PFSK-1 (cell line): ENCODE measurements at regions not wholly inside any gene's neighbourhood (a gene's known extent, or its start where the extent isn't known, plus 50 kb on each side); places are given as distances from the start of the nearest gene placed in this dataset.

Experiments
- FOXP2 ChIP-seq: optimal IDR thresholded peaks from 2 replicates; pipeline ENCODE3; 2011; ENCODE audit warnings: borderline replicate concordance, control low read depth, inconsistent platforms; ENCODE audit not compliant: insufficient read depth; ENCODE audit errors: extremely low read length, extremely low read depth
- POLR2AphosphoS5 ChIP-seq: IDR thresholded peaks from 2 replicates; pipeline ENCODE4 v1.6.1; 2012; ENCODE audit warnings: low read depth, mild to moderate bottlenecking, control low read depth, low read length, moderate library complexity
- REST ChIP-seq, 2 experiments: IDR thresholded peaks; 2 replicates each; pipeline versions ENCODE4 v1.6.1 to v1.8.0; 2011 to 2012; ENCODE audit warnings: low read depth in 2 of 2, low read length in 2 of 2, control low read depth in 1 of 2, inconsistent platforms in 1 of 2, mild to moderate bottlenecking in 1 of 2, moderate library complexity in 1 of 2; ENCODE audit not compliant: insufficient read depth in 1 of 2
- SIN3A ChIP-seq: IDR thresholded peaks from 2 replicates; pipeline ENCODE4 v1.6.1; 2012; ENCODE audit warnings: mild to moderate bottlenecking, low read length, moderate library complexity, borderline replicate concordance; ENCODE audit not compliant: insufficient read depth
- TAF1 ChIP-seq: IDR thresholded peaks from 2 replicates; pipeline ENCODE4 v1.6.1; 2012; ENCODE audit warnings: low read length, control low read depth, borderline replicate concordance; ENCODE audit not compliant: insufficient read depth

- no peak for TF ChIP-seq REST (IDR thresholded peaks at IDR 0.05; ENCODE audit: insufficient read depth in 1 of 2, low read depth in 2 of 2, low read length in 2 of 2)
- no peak for TF ChIP-seq POLR2AphosphoS5
- no peak for TF ChIP-seq FOXP2
- TF ChIP-seq SIN3A = no peak
- TF ChIP-seq TAF1 = no peak
These were observed 919.6 kb upstream of the SEMA6A start for GRCh38 chr5:117494188-117494587.

GRCh38 chr5:117488976-117489500, 914.4 kb upstream of the SEMA6A start:
- TF ChIP-seq POLR2AphosphoS5 (no peak), FOXP2 (no peak), SIN3A (no peak), REST (IDR thresholded peaks at IDR 0.05; ENCODE audit: insufficient read depth in 1 of 2, low read depth in 2 of 2, low read length in 2 of 2) (no peak), TAF1 (no peak)

GRCh38 chr5:117487556-117487955, 912.9 kb upstream of the SEMA6A start:
- no peak for TF ChIP-seq TAF1
- no peak for TF ChIP-seq REST (IDR thresholded peaks at IDR 0.05; ENCODE audit: insufficient read depth in 1 of 2, low read depth in 2 of 2, low read length in 2 of 2)
- no peak for TF ChIP-seq SIN3A
- TF ChIP-seq FOXP2 = no peak
- no peak for TF ChIP-seq POLR2AphosphoS5

- TF ChIP-seq TAF1 = no peak
- TF ChIP-seq FOXP2 = no peak
- TF ChIP-seq REST (IDR thresholded peaks at IDR 0.05; ENCODE audit: insufficient read depth in 1 of 2, low read depth in 2 of 2, low read length in 2 of 2) = no peak
- no peak for TF ChIP-seq POLR2AphosphoS5
- no peak for TF ChIP-seq SIN3A
These were observed 912.3 kb upstream of the SEMA6A start for GRCh38 chr5:117486879-117487391.

- TF ChIP-seq POLR2AphosphoS5 = no peak
- TF ChIP-seq REST (IDR thresholded peaks at IDR 0.05; ENCODE audit: insufficient read depth in 1 of 2, low read depth in 2 of 2, low read length in 2 of 2) = no peak
- TF ChIP-seq SIN3A = no peak
- no peak for TF ChIP-seq TAF1
- TF ChIP-seq FOXP2 = no peak
These were observed 911.6 kb upstream of the SEMA6A start for GRCh38 chr5:117486261-117486660.
